ENCODE measurements at regions not wholly inside any gene's neighbourhood (a gene's known extent, or its start where the extent isn't known, plus 50 kb on each side); places are given as distances from the start of the nearest gene placed in this dataset.

- no peak for DNase-seq (ENCODE audit: low spot score)
These were observed 240.5 kb upstream of the SALL3 start for GRCh38 chr18:78739115-78739514.

GRCh38 chr18:78739882-78740677 lies 239.5 kb upstream of the SALL3 start:
- DNase-seq (ENCODE audit: low spot score): no peak

GRCh38 chr18:78740876-78741275 lies 238.7 kb upstream of the SALL3 start:
- no peak for DNase-seq (ENCODE audit: low spot score)

GRCh38 chr18:78741381-78742217 lies 238.0 kb upstream of the SALL3 start:
- DNase-seq (ENCODE audit: low spot score): no peak

- DNase-seq (ENCODE audit: low spot score): no peak
These were observed 237.3 kb upstream of the SALL3 start for GRCh38 chr18:78742218-78742745.

- DNase-seq (ENCODE audit: low spot score): no peak
These were observed 236.5 kb upstream of the SALL3 start for GRCh38 chr18:78743078-78743477.

GRCh38 chr18:78751664-78752063 lies 228.0 kb upstream of the SALL3 start:
- DNase-seq (ENCODE audit: low spot score): no peak

- no peak for DNase-seq (ENCODE audit: low spot score)
These were observed 226.4 kb upstream of the SALL3 start for GRCh38 chr18:78753240-78753639.

- no peak for DNase-seq (ENCODE audit: low spot score)
These were observed 225.1 kb upstream of the SALL3 start for GRCh38 chr18:78754311-78755043.

GRCh38 chr18:78757014-78757413 lies 222.6 kb upstream of the SALL3 start:
- no peak for DNase-seq (ENCODE audit: low spot score)

- DNase-seq (ENCODE audit: low spot score): no peak
These were observed 221.1 kb upstream of the SALL3 start for GRCh38 chr18:78758496-78758895.

GRCh38 chr18:78762753-78763152 lies 216.9 kb upstream of the SALL3 start:
- DNase-seq (ENCODE audit: low spot score): no peak

- DNase-seq (ENCODE audit: low spot score): no peak
These were observed 215.1 kb upstream of the SALL3 start for GRCh38 chr18:78764544-78764943.

GRCh38 chr18:78765142-78765541 lies 214.5 kb upstream of the SALL3 start:
- no peak for DNase-seq (ENCODE audit: low spot score)

GRCh38 chr18:78765637-78766281 lies 213.9 kb upstream of the SALL3 start:
- no peak for DNase-seq (ENCODE audit: low spot score)

- no peak for DNase-seq (ENCODE audit: low spot score)
These were observed 212.7 kb upstream of the SALL3 start for GRCh38 chr18:78766651-78767533.

GRCh38 chr18:78767648-78768071 lies 212.0 kb upstream of the SALL3 start:
- no peak for DNase-seq (ENCODE audit: low spot score)

GRCh38 chr18:78768221-78768620 lies 211.4 kb upstream of the SALL3 start:
- DNase-seq (ENCODE audit: low spot score): no peak

GRCh38 chr18:78768656-78769501 lies 210.7 kb upstream of the SALL3 start:
- DNase-seq (ENCODE audit: low spot score): no peak

Data from H4 (cell line).